ENCODE measurements at regions not wholly inside any gene's neighbourhood (a gene's known extent, or its start where the extent isn't known, plus 50 kb on each side); places are given as distances from the start of the nearest gene placed in this dataset.

- Histone ChIP-seq H3K9me3 (ENCODE audit: insufficient read depth, low read depth, low read length) (no peaks in the 10 kb centered on the region), H3K4me1 (ENCODE audit: insufficient read depth, low read length) (peaks cover 2% of the 10 kb centered on the region; the same call in 1 of the 2 replicates), H3K27me3 (ENCODE audit: insufficient read depth, low read length) (no peaks in the 10 kb centered on the region), H3K36me3 (ENCODE audit: insufficient read depth, low read depth, low read length) (no peaks in the 10 kb centered on the region), H3K27ac (ENCODE audit: low read length) (no peak overlapping the region), H3K4me3 (ENCODE audit: low read length) (no peak overlapping the region), H3K9ac (ENCODE audit: low read depth, low read length) (no peak overlapping the region)
These were observed 287.4 kb upstream of the HDAC4 start for GRCh38 chr2:239688122-239688681.

GRCh38 chr2:239687441-239687840, 286.6 kb upstream of the HDAC4 start:
- Histone ChIP-seq H3K9me3 (ENCODE audit: insufficient read depth, low read depth, low read length) (no peaks in the 10 kb centered on the region), H3K4me1 (ENCODE audit: insufficient read depth, low read length) (peaks cover 2% of the 10 kb centered on the region; the same call in 1 of the 2 replicates), H3K36me3 (ENCODE audit: insufficient read depth, low read depth, low read length) (no peaks in the 10 kb centered on the region), H3K27ac (ENCODE audit: low read length) (no peak overlapping the region), H3K4me3 (ENCODE audit: low read length) (no peak overlapping the region), H3K9ac (ENCODE audit: low read depth, low read length) (no peak overlapping the region), H3K27me3 (ENCODE audit: insufficient read depth, low read length) (no peaks in the 10 kb centered on the region)

GRCh38 chr2:239685965-239686364, 285.1 kb upstream of the HDAC4 start:
- Histone ChIP-seq H3K27ac (ENCODE audit: low read length) (no peak overlapping the region), H3K36me3 (ENCODE audit: insufficient read depth, low read depth, low read length) (no peaks in the 10 kb centered on the region), H3K27me3 (ENCODE audit: insufficient read depth, low read length) (no peaks in the 10 kb centered on the region), H3K4me3 (ENCODE audit: low read length) (no peak overlapping the region), H3K9ac (ENCODE audit: low read depth, low read length) (no peak overlapping the region), H3K4me1 (ENCODE audit: insufficient read depth, low read length) (peaks cover 2% of the 10 kb centered on the region; the same call in 1 of the 2 replicates), H3K9me3 (ENCODE audit: insufficient read depth, low read depth, low read length) (no peaks in the 10 kb centered on the region)

GRCh38 chr2:239685556-239685955, 284.7 kb upstream of the HDAC4 start:
- H3K9me3 ChIP-seq (ENCODE audit: insufficient read depth, low read depth, low read length), result no peaks in the 10 kb centered on the region
- no peaks in the 10 kb centered on the region for H3K36me3 ChIP-seq (ENCODE audit: insufficient read depth, low read depth, low read length)
- no peak overlapping the region for H3K9ac ChIP-seq (ENCODE audit: low read depth, low read length)
- H3K27me3 ChIP-seq (ENCODE audit: insufficient read depth, low read length), result no peaks in the 10 kb centered on the region
- H3K27ac ChIP-seq (ENCODE audit: low read length), result no peak overlapping the region
- peaks cover 2% of the 10 kb centered on the region; the same call in 1 of the 2 replicates for H3K4me1 ChIP-seq (ENCODE audit: insufficient read depth, low read length)
- H3K4me3 ChIP-seq (ENCODE audit: low read length), result no peak overlapping the region

- no peak overlapping the region for H3K9ac ChIP-seq (ENCODE audit: low read depth, low read length)
- H3K4me3 ChIP-seq (ENCODE audit: low read length), result no peak overlapping the region
- H3K36me3 ChIP-seq (ENCODE audit: insufficient read depth, low read depth, low read length), result no peaks in the 10 kb centered on the region
- H3K9me3 ChIP-seq (ENCODE audit: insufficient read depth, low read depth, low read length), result no peaks in the 10 kb centered on the region
- H3K27me3 ChIP-seq (ENCODE audit: insufficient read depth, low read length), result no peaks in the 10 kb centered on the region
- H3K27ac ChIP-seq (ENCODE audit: low read length), result no peak overlapping the region
- no peaks in the 10 kb centered on the region; the same call in 1 of the 2 replicates for H3K4me1 ChIP-seq (ENCODE audit: insufficient read depth, low read length)
These were observed 284.2 kb upstream of the HDAC4 start for GRCh38 chr2:239684996-239685395.

GRCh38 chr2:239684271-239684810, 283.5 kb upstream of the HDAC4 start:
- no peaks in the 10 kb centered on the region for H3K27me3 ChIP-seq (ENCODE audit: insufficient read depth, low read length)

GRCh38 chr2:239682518-239682917, 281.7 kb upstream of the HDAC4 start:
- no peaks in the 10 kb centered on the region for H3K27me3 ChIP-seq (ENCODE audit: insufficient read depth, low read length)
- H3K9me3 ChIP-seq (ENCODE audit: insufficient read depth, low read depth, low read length), result no peaks in the 10 kb centered on the region
- H3K4me1 ChIP-seq (ENCODE audit: insufficient read depth, low read length), result no peaks in the 10 kb centered on the region
- H3K36me3 ChIP-seq (ENCODE audit: insufficient read depth, low read depth, low read length), result no peaks in the 10 kb centered on the region
- no peak overlapping the region for H3K27ac ChIP-seq (ENCODE audit: low read length)
- no peak overlapping the region for H3K9ac ChIP-seq (ENCODE audit: low read depth, low read length)
- no peak overlapping the region for H3K4me3 ChIP-seq (ENCODE audit: low read length)

More at GRCh38 chr2:239684271-239684810, 283.5 kb upstream of the HDAC4 start:
- H3K4me3 ChIP-seq (ENCODE audit: low read length), result no peak overlapping the region
- no peak overlapping the region for H3K9ac ChIP-seq (ENCODE audit: low read depth, low read length)
- H3K9me3 ChIP-seq (ENCODE audit: insufficient read depth, low read depth, low read length), result no peaks in the 10 kb centered on the region
- H3K4me1 ChIP-seq (ENCODE audit: insufficient read depth, low read length), result no peaks in the 10 kb centered on the region
- H3K27ac ChIP-seq (ENCODE audit: low read length), result no peak overlapping the region
- no peaks in the 10 kb centered on the region for H3K36me3 ChIP-seq (ENCODE audit: insufficient read depth, low read depth, low read length)

- Histone ChIP-seq H3K36me3 (ENCODE audit: insufficient read depth, low read depth, low read length) (no peaks in the 10 kb centered on the region), H3K9ac (ENCODE audit: low read depth, low read length) (no peak overlapping the region), H3K27ac (ENCODE audit: low read length) (no peak overlapping the region), H3K9me3 (ENCODE audit: insufficient read depth, low read depth, low read length) (no peaks in the 10 kb centered on the region), H3K27me3 (ENCODE audit: insufficient read depth, low read length) (no peaks in the 10 kb centered on the region), H3K4me1 (ENCODE audit: insufficient read depth, low read length) (no peaks in the 10 kb centered on the region), H3K4me3 (ENCODE audit: low read length) (no peak overlapping the region)
These were observed 278.9 kb upstream of the HDAC4 start for GRCh38 chr2:239679755-239680154.

- Histone ChIP-seq H3K27ac (ENCODE audit: low read length) (no peak overlapping the region), H3K4me3 (ENCODE audit: low read length) (no peak overlapping the region), H3K27me3 (ENCODE audit: insufficient read depth, low read length) (no peaks in the 10 kb centered on the region), H3K36me3 (ENCODE audit: insufficient read depth, low read depth, low read length) (no peaks in the 10 kb centered on the region), H3K4me1 (ENCODE audit: insufficient read depth, low read length) (no peaks in the 10 kb centered on the region), H3K9ac (ENCODE audit: low read depth, low read length) (no peak overlapping the region), H3K9me3 (ENCODE audit: insufficient read depth, low read depth, low read length) (no peaks in the 10 kb centered on the region)
These were observed 278.0 kb upstream of the HDAC4 start for GRCh38 chr2:239678666-239679296.

- no peaks in the 10 kb centered on the region for H3K27me3 ChIP-seq (ENCODE audit: insufficient read depth, low read length)
- no peak overlapping the region for H3K4me3 ChIP-seq (ENCODE audit: low read length)
- H3K36me3 ChIP-seq (ENCODE audit: insufficient read depth, low read depth, low read length), result no peaks in the 10 kb centered on the region
- H3K9ac ChIP-seq (ENCODE audit: low read depth, low read length), result no peak overlapping the region
- no peaks in the 10 kb centered on the region for H3K9me3 ChIP-seq (ENCODE audit: insufficient read depth, low read depth, low read length)
- H3K27ac ChIP-seq (ENCODE audit: low read length), result no peak overlapping the region
- H3K4me1 ChIP-seq (ENCODE audit: insufficient read depth, low read length), result no peaks in the 10 kb centered on the region
These were observed 277.3 kb upstream of the HDAC4 start for GRCh38 chr2:239678186-239678490.

- H3K9ac ChIP-seq (ENCODE audit: low read depth, low read length), result no peak overlapping the region
- H3K4me3 ChIP-seq (ENCODE audit: low read length), result no peak overlapping the region
- H3K36me3 ChIP-seq (ENCODE audit: insufficient read depth, low read depth, low read length), result no peaks in the 10 kb centered on the region
- H3K27me3 ChIP-seq (ENCODE audit: insufficient read depth, low read length), result no peaks in the 10 kb centered on the region
- no peak overlapping the region for H3K27ac ChIP-seq (ENCODE audit: low read length)
- H3K4me1 ChIP-seq (ENCODE audit: insufficient read depth, low read length), result no peaks in the 10 kb centered on the region
- no peaks in the 10 kb centered on the region for H3K9me3 ChIP-seq (ENCODE audit: insufficient read depth, low read depth, low read length)
These were observed 276.8 kb upstream of the HDAC4 start for GRCh38 chr2:239677453-239678185.

All from iPS-20b (cell line).